ENCODE measurements at regions not wholly inside any gene's neighbourhood (a gene's known extent, or its start where the extent isn't known, plus 50 kb on each side); places are given as distances from the start of the nearest gene placed in this dataset.
"Not testable (repeated sequence)": the region's sequence is repeated elsewhere in the genome, so short reads cannot be mapped to it uniquely, and the experiment has no call there.

DNA sequence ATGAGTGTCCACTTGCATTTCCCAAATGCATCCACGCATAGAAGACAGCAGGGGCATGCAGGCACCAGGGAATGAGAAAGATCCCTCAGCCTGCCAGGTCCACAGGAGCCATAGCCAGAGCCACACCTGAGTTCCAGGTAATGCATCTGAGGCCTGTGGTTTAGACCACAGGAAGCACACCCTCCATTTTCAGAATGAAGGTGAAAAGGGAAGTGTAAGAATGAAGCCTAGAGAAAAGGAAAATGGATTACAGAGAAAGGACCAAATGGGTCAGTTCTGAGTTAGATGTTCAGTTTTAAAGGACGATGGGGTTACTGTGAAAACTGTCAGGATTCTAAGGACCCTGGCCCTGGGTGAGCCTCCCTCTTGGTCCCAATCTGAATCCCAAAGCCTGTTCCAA, 1283.2 kb downstream of the TMEM121 start (continued):
- TF ChIP-seq, protein P1, sequence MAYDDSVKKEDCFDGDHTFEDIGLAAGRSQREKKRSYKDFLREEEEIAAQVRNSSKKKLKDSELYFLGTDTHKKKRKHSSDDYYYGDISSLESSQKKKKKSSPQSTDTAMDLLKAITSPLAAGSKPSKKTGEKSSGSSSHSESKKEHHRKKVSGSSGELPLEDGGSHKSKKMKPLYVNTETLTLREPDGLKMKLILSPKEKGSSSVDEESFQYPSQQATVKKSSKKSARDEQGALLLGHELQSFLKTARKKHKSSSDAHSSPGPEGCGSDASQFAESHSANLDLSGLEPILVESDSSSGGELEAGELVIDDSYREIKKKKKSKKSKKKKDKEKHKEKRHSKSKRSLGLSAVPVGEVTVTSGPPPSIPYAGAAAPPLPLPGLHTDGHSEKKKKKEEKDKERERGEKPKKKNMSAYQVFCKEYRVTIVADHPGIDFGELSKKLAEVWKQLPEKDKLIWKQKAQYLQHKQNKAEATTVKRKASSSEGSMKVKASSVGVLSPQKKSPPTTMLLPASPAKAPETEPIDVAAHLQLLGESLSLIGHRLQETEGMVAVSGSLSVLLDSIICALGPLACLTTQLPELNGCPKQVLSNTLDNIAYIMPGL (CRISPR knock-in tag; IDR thresholded peaks at IDR 0.05; ENCODE audit: borderline replicate concordance) = no peak
- TF ChIP-seq HOXB5 (CRISPR knock-in tag; IDR thresholded peaks at IDR 0.05) (no peak), NPAS2 (CRISPR knock-in tag; IDR thresholded peaks at IDR 0.05; ENCODE audit: borderline replicate concordance) (no peak), MAZ (IDR thresholded peaks at IDR 0.05; ENCODE audit: borderline replicate concordance, low read depth, low read length) (no peak)
- TF ChIP-seq, protein P2, sequence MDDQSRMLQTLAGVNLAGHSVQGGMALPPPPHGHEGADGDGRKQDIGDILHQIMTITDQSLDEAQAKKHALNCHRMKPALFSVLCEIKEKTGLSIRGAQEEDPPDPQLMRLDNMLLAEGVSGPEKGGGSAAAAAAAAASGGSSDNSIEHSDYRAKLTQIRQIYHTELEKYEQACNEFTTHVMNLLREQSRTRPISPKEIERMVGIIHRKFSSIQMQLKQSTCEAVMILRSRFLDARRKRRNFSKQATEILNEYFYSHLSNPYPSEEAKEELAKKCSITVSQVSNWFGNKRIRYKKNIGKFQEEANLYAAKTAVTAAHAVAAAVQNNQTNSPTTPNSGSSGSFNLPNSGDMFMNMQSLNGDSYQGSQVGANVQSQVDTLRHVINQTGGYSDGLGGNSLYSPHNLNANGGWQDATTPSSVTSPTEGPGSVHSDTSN (IDR thresholded peaks at IDR 0.05) = no peak

DNA sequence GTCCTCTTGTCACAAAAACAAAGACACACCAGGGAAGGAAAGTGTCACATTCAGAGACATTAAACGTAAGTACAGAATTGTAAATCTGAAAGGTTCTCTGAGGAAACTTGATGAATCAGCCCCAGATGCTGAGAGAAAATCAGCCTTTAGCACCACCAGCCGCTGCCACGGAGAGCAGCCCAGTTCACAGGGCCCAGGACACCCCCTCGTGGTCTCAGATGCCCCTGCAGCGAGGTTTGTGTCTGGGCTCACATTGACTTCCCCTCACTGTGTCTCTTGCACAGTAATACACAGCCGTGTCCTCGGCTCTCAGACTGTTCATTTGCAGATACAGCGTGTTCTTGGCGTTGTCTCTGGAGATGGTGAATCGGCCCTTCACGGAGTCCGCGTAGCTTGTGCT, 1283.8 kb downstream of the TMEM121 start:
- H3K4me2 ChIP-seq; CTCF ChIA-PET; POLR2A ChIA-PET; H3K4me1 ChIP-seq; H3K27ac ChIP-seq; H3K4me3 ChIP-seq; FAIRE-seq; H3K9me3 ChIP-seq; DNase-seq (ENCODE audit: low read depth in 1 of 2, low spot score in 1 of 2): not testable (repeated sequence)
- WGBS (ENCODE audit: missing lambda C conversion rate) = 59% methylated on average over 13 of the region's 13 CpGs
- ATAC-seq = peak in 1 of 2 experiments; percentile 62; a peak in 3 of 6 replicates

DNA sequence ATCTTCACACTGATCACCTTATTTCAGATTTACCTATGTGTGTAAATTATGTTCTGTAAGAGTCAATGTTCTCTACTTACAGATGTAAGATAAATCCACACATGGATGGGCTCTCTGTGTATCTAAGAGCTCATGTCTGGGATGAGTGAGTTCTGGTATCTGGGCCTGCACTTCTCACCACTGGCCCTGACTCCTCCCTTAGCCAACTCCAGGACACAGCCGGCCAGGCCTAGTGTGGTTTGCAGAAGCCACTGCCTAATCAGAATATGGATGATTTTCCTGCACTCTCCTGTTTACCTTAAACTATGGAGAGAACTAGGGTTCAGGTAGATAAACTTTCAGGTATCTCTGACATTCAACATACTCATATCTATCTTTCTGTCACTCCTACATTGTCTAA, 1284.8 kb downstream of the TMEM121 start:
- FAIRE-seq (no peak), ATAC-seq (no peak)
- no peak for TF ChIP-seq CBX2 (IDR thresholded peaks at IDR 0.05; ENCODE audit: borderline replicate concordance, low read depth)
- no peak for TF ChIP-seq ZC3H11A (IDR thresholded peaks at IDR 0.05)
- TF ChIP-seq KDM1A (IDR thresholded peaks at IDR 0.05; ENCODE audit: low read depth) = no peak

DNA sequence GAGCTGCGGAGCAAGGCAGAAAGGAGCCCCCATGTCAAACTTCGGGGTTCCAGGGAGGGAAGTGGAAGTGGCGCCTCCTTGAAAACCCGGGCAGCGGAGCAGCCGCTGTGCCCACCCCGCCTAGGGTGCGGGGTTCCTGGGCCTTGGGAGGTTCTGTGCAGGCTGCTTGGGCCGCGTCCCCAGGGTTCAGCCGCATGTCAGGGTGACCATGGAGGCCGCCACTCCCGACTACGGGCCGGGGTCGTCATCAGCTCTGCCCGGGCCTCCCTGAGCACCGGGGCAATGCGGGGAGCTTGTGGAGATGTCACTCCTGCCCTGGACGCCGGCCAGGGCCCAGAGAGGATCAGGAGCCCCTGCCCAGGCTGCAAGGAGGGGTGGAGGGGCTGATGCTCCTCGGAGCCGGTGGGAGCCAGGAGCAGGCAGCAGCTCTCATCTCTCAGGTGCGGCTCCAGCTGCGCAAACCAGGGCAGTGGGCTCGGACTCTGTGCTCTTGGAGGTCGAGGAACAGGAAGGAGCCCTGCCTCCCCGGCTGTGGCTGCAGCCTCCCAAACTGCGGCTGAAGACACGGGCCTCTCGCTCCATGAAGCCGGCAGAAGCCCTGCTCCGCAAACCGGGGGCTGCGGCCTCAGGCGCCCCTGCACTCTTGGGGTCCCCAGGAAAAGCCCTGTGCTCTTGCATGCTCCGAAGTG, 1286.5 kb downstream of the TMEM121 start:
- POLR2A ChIA-PET = no interaction called here
- no peaks in the 10 kb centered on the region for H3K4me1 ChIP-seq
- no peak for ATAC-seq
- no peak overlapping the region for H3K4me2 ChIP-seq
- no peak for DNase-seq (ENCODE audit: low read depth in 1 of 2, low spot score in 1 of 2)
- TF ChIP-seq CBX8 (IDR thresholded peaks at IDR 0.05) (no peak), HDAC2 (IDR thresholded peaks at IDR 0.05) (no peak), FOSL2 (IDR thresholded peaks at IDR 0.05) (no peak), FOSL2 (CRISPR knock-in tag; IDR thresholded peaks at IDR 0.05) (no peak), NR3C1 (IDR thresholded peaks at IDR 0.05) (no peak), FOSB (CRISPR knock-in tag; IDR thresholded peaks at IDR 0.05) (no peak), TFCP2L1 (CRISPR knock-in tag; IDR thresholded peaks at IDR 0.05) (no peak), CEBPB (IDR thresholded peaks at IDR 0.05) (no peak), POLR2AphosphoS2 (conservative IDR thresholded peaks at IDR 0.05; ENCODE audit: low read length) (no peak)
- TF ChIP-seq, protein P3, sequence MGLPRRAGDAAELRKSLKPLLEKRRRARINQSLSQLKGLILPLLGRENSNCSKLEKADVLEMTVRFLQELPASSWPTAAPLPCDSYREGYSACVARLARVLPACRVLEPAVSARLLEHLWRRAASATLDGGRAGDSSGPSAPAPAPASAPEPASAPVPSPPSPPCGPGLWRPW (IDR thresholded peaks at IDR 0.05) = no peak
- TF ChIP-seq, protein P2 (IDR thresholded peaks at IDR 0.05) = no peak
- WGBS (ENCODE audit: missing lambda C conversion rate) = 44% methylated on average over 14 of the region's 37 CpGs
- CTCF ChIA-PET = interaction anchor here (1.2 kb wide), 1 partner anchor 60 kb away, joined by 3 read pairs; no protein-coding TSS in a partner anchor
- no peak overlapping the region for H3K27ac ChIP-seq
- H3K9me3 ChIP-seq = no peaks in the 10 kb centered on the region
- no peak for FAIRE-seq
- H3K4me3 ChIP-seq = no peak overlapping the region

More for the DNA sequence above, 1284.8 kb downstream of the TMEM121 start:
- DNase-seq (ENCODE audit: low read depth in 1 of 2, low spot score in 1 of 2) = no peak
- Histone ChIP-seq H3K4me1 (no peaks in the 10 kb centered on the region), H3K4me3 (no peak overlapping the region), H3K9me3 (no peaks in the 10 kb centered on the region), H3K4me2 (no peak overlapping the region), H3K27ac (no peak overlapping the region)
- CTCF ChIA-PET = no interaction called here
- 80% methylated on average over 1 of the region's 1 CpG for WGBS (ENCODE audit: missing lambda C conversion rate)
- POLR2A ChIA-PET = no interaction called here
